PC-9 (cell line): ENCODE measurements at regions not wholly inside any gene's neighbourhood (a gene's known extent, or its start where the extent isn't known, plus 50 kb on each side); places are given as distances from the start of the nearest gene placed in this dataset.
A peak's percentile ranks its signal among the peaks of the same experiment; 100 is the strongest.

ENCODE experiments used
- BruUV-seq: library from RNA; stranded (reverse); fragments of 400-500 nt; replicated peaks from 2 replicates; lab custom pipeline; 2021; lab: Mats Ljungman, UMichigan
- CTCF ChIA-PET: fragments of 300-600 bp; sonication (Branson Sonifier 250); formaldehyde crosslinking; loops from one replicate; lab custom pipeline; 2022; ENCODE audit warnings: antibody characterized with exemption; lab: Charles Lee
- POLR2A ChIA-PET: fragments of 300-600 bp; sonication (Branson Sonifier 250); formaldehyde crosslinking; loops from one replicate; lab custom pipeline; 2022; ENCODE audit warnings: antibody characterized with exemption; ENCODE audit not compliant: unreplicated experiment; lab: Charles Lee
- DNase-seq, 2 experiments: peaks; one replicate each; pipeline versions ENCODE4 v3.0.0 to v3.0.0-alpha.2; 2015 to 2022; ENCODE audit warnings: mixed read lengths in 1 of 2
- H2AFZ ChIP-seq: fragments of 200-600 bp; sonication (generic); 2 replicates; pipeline ENCODE4 v1.8.1; 2017; ENCODE audit warnings: antibody characterized with exemption
- H3F3A ChIP-seq: fragments of 200-600 bp; sonication (generic); 2 replicates; pipeline ENCODE4 v1.8.1; 2017; ENCODE audit warnings: antibody characterized with exemption, mild to moderate bottlenecking, low read depth; ENCODE audit not compliant: insufficient read depth
- H3K27ac ChIP-seq: fragments of 200-600 bp; sonication (generic); 2 replicates; pipeline ENCODE4 v1.6.1; 2016; ENCODE audit warnings: mixed run types
- H3K27me3 ChIP-seq: fragments of 200-600 bp; sonication (generic); 2 replicates; pipeline ENCODE4 v1.6.1; 2016; ENCODE audit warnings: low read depth, mixed run types; ENCODE audit not compliant: insufficient read depth
- H3K36me3 ChIP-seq: fragments of 200-600 bp; sonication (generic); 2 replicates; pipeline ENCODE4 v1.6.1; 2016; ENCODE audit warnings: low read depth, mixed run types
- H3K4me1 ChIP-seq: fragments of 200-600 bp; sonication (generic); replicated peaks from 2 replicates; pipeline ENCODE4 v1.6.1; 2016; ENCODE audit warnings: mixed run types; ENCODE audit not compliant: insufficient read depth
- H3K4me2 ChIP-seq: fragments of 200-600 bp; sonication (generic); 2 replicates; pipeline ENCODE4 v1.6.1; 2017; ENCODE audit warnings: mixed run types
- H3K4me3 ChIP-seq: fragments of 200-600 bp; sonication (generic); 2 replicates; pipeline ENCODE4 v1.6.1; 2016; ENCODE audit warnings: mixed run types
- H3K79me2 ChIP-seq: fragments of 200-600 bp; sonication (generic); 2 replicates; pipeline ENCODE4 v1.6.1; 2017; ENCODE audit warnings: low read depth, mixed run types
- H3K9me2 ChIP-seq: fragments of 200-600 bp; sonication (generic); 2 replicates; pipeline ENCODE4 v1.8.1; 2017; ENCODE audit warnings: mild to moderate bottlenecking; ENCODE audit not compliant: insufficient read depth
- H3K9me3 ChIP-seq: fragments of 200-600 bp; sonication (generic); 2 replicates; pipeline ENCODE4 v1.8.1; 2016; ENCODE audit warnings: low read depth; ENCODE audit not compliant: insufficient read depth
- H4K20me1 ChIP-seq: fragments of 200-600 bp; sonication (generic); 2 replicates; pipeline ENCODE4 v1.8.1; 2017; ENCODE audit not compliant: insufficient read depth
- EZH2 ChIP-seq: fragments of 200-600 bp; sonication (generic); IDR thresholded peaks from 2 replicates; pipeline ENCODE4 v1.8.0; 2017; ENCODE audit warnings: antibody characterized with exemption, low read depth
- intact Hi-C: fragments of 100-400 bp; cut with micrococcal nuclease; formaldehyde crosslinking; loops from one replicate; pipeline ENCODE4 v1.10.0; 2022; ENCODE audit not compliant: unreplicated experiment
- TF ChIP-seq, protein P1 (sequence below): fragments of 200-600 bp; sonication (generic); conservative IDR thresholded peaks from 2 replicates; pipeline ENCODE4 v1.6.1; 2017; ENCODE audit warnings: mixed run types, antibody characterized with exemption, mild to moderate bottlenecking, moderate library complexity

DNA sequence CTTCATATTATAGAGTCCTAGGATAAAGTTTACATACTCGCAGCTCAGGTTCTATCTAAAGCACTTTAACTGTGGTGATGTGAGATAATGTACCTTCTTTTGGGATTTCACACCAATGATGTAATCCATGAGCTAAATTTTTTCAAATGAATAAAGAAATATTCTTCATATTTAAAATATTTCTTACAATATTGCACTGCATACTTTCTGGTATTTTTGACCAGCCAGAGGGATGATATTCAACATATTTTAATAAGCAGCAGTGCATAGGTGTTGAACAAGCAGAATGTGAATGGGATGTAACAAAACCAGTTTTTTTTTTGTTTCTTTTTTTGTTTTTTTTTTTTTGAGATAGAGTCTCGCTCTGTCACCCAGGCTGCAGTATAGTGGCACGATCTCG is 73.2 kb upstream of the TRIM24 start:
- POLR2A ChIA-PET, result no interaction called here
- CTCF ChIA-PET, result no interaction called here
- DNase-seq, result no peak

DNA sequence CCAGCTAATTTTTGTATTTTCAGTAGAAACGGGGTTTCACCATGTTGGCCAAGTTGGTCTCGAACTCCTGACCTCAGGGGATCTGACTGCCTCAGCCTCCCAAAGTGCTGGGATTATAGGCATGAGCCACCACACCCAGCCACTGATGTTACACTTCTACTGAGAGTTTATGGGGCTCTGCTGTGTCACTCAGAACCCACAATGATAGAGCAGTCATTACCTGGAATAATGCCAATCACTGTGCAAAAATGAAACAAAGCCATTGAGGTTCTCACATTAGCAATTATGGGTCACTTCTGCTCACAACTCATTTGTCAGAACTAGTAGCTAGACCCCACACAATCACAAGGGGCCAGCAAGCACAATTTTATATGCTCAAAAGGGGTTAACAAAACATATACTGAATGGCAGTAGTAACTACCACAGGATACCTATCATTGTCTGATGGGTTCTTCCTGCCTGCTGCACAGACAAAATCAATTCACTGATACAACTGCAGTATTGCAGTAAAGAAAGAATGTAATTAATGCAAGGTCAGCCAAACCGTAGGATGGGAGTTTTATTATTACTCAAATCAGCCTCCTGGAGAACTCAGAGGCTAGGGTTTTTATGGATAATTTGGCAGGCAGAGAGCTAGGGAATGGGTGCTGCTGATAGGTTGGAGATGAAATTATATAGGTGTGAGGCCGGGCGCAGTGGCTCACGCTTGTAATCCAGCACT is 72.1 kb upstream of the TRIM24 start:
- TF ChIP-seq, protein P1, sequence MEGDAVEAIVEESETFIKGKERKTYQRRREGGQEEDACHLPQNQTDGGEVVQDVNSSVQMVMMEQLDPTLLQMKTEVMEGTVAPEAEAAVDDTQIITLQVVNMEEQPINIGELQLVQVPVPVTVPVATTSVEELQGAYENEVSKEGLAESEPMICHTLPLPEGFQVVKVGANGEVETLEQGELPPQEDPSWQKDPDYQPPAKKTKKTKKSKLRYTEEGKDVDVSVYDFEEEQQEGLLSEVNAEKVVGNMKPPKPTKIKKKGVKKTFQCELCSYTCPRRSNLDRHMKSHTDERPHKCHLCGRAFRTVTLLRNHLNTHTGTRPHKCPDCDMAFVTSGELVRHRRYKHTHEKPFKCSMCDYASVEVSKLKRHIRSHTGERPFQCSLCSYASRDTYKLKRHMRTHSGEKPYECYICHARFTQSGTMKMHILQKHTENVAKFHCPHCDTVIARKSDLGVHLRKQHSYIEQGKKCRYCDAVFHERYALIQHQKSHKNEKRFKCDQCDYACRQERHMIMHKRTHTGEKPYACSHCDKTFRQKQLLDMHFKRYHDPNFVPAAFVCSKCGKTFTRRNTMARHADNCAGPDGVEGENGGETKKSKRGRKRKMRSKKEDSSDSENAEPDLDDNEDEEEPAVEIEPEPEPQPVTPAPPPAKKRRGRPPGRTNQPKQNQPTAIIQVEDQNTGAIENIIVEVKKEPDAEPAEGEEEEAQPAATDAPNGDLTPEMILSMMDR, result no peak
- no peak for TF ChIP-seq EZH2
- no peak for DNase-seq
- Histone ChIP-seq H3K27ac (no peak overlapping the region), H2AFZ (no peak overlapping the region), H3K27me3 (no peaks in the 10 kb centered on the region), H3K4me3 (no peak overlapping the region), H3K9me2 (no peaks in the 10 kb centered on the region), H3K9me3 (peaks cover 6% of the 10 kb centered on the region), H4K20me1 (no peaks in the 10 kb centered on the region), H3K79me2 (no peaks in the 10 kb centered on the region), H3K4me2 (no peak overlapping the region), H3K36me3 (no peaks in the 10 kb centered on the region; the same call in 1 of the 2 replicates), H3K4me1 (peaks cover 9% of the 10 kb centered on the region), H3F3A (peaks cover 13% of the 10 kb centered on the region; the same call in 1 of the 2 replicates)
- intact Hi-C loops, result no loop called here
- POLR2A ChIA-PET, result no interaction called here
- CTCF ChIA-PET, result no interaction called here
- no TSS peak for BruUV-seq

More for the DNA sequence above, 73.2 kb upstream of the TRIM24 start:
- H3K27ac ChIP-seq, result no peak overlapping the region
- H3K9me2 ChIP-seq, result no peaks in the 10 kb centered on the region
- H4K20me1 ChIP-seq, result no peaks in the 10 kb centered on the region
- H3K27me3 ChIP-seq, result no peaks in the 10 kb centered on the region
- H3K4me2 ChIP-seq, result no peak overlapping the region
- no TSS peak for BruUV-seq
- intact Hi-C loops, result no loop called here
- peaks cover 13% of the 10 kb centered on the region; the same call in 1 of the 2 replicates for H3F3A ChIP-seq
- H3K36me3 ChIP-seq, result no peaks in the 10 kb centered on the region; the same call in 1 of the 2 replicates
- H2AFZ ChIP-seq, result no peak overlapping the region
- H3K4me1 ChIP-seq, result peaks cover 9% of the 10 kb centered on the region
- TF ChIP-seq EZH2, result no peak
- TF ChIP-seq, protein P1, result no peak
- H3K4me3 ChIP-seq, result no peak overlapping the region
- no peaks in the 10 kb centered on the region for H3K79me2 ChIP-seq
- H3K9me3 ChIP-seq, result peaks cover 6% of the 10 kb centered on the region

DNA sequence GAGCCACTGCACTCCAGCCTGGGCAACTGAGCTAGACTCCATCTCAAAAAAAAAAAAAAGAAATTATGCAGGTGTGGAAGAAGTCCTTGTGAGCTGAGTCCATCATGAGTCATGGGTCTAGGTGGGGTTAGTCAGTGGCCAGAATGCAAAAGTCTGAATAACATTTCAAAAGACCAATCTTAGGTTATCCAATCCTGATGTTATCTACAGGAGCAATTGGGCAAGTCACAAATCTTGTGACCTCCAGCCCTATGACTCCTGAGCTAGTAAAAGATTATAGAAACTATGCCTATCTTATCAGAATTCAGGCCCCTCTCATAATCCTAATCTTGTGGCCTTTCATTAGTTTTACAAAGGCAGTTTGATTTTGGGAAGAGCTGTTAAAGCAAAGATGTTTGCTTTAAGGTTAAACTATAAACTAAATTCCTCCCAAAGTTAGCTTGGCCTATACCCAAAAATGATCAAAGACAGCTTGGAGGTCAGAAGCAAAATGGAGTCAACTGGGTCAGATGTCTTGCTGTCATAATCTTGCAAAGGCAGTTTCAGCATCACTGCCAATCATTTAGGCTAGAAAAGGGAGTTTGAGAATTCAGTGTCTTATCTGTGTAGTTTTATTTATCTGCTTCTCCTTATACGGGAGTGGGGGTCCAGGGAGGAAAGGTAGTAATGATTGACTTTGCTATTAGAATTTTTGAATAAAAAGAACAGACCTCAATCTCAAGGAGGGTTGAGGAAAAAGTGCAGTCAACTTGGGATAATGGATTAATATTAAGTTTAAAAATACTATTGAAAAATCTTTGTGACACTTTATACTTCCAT is 71.2 kb upstream of the TRIM24 start:
- H4K20me1 ChIP-seq, result no peaks in the 10 kb centered on the region
- peak overlapping the region; percentile 61 for H3K27ac ChIP-seq
- no peak overlapping the region for H3K4me3 ChIP-seq
- H3K4me2 ChIP-seq, result peak overlapping the region; percentile 8
- H3F3A ChIP-seq, result peaks cover 13% of the 10 kb centered on the region; the same call in 1 of the 2 replicates
- no TSS peak for BruUV-seq
- peaks cover 9% of the 10 kb centered on the region for H3K4me1 ChIP-seq
- CTCF ChIA-PET, result interaction anchor here (0.7 kb wide), 1 partner anchor 350 kb away, joined by 3 read pairs; no protein-coding TSS in a partner anchor
- H3K27me3 ChIP-seq, result no peaks in the 10 kb centered on the region
- POLR2A ChIA-PET, result interaction anchor here (0.5 kb wide), 1 partner anchor 9 kb away, joined by 3 read pairs; no protein-coding TSS in a partner anchor
- no peaks in the 10 kb centered on the region for H3K79me2 ChIP-seq
- peaks cover 6% of the 10 kb centered on the region for H3K9me3 ChIP-seq
- no peaks in the 10 kb centered on the region for H3K9me2 ChIP-seq
- H3K36me3 ChIP-seq, result no peaks in the 10 kb centered on the region; the same call in 1 of the 2 replicates
- DNase-seq, result peak; percentile 19 to 83
- intact Hi-C loops, result no loop called here
- TF ChIP-seq, protein P1, result no peak
- TF ChIP-seq EZH2, result no peak
- H2AFZ ChIP-seq, result no peak overlapping the region
